ENCODE measurements at regions not wholly inside any gene's neighbourhood (a gene's known extent, or its start where the extent isn't known, plus 50 kb on each side); places are given as distances from the start of the nearest gene placed in this dataset.

DNA sequence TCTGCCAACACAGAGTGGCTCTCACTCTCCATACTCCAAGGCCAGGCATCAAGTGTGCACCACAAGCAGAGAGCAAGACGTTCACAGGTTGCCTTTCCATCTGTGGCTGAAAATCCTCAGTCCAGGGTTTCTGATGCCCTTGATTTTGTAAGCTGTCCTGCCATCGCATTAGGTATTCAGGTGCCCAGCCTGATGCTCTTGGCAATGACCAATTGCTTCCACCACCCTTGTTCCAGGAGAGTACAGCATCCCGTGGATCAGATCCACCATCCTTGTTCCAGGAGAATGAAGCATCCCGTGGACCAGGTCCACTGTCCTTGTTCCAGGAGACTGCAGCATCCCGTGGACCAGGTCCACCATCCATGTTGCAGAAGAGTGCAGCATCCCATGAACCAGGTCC lies 133.4 kb upstream of the GPC1 start:
- Mint-ChIP-seq H3K36me3 (ENCODE audit: insufficient read depth) (no peaks in the 10 kb centered on the region), H3K4me3 (no peak overlapping the region), H3K4me1 (ENCODE audit: low read depth) (no peaks in the 10 kb centered on the region), H3K27me3 (ENCODE audit: low read depth) (peaks cover 7% of the 10 kb centered on the region), H3K9me3 (no peaks in the 10 kb centered on the region)
- no peak for ATAC-seq
- DNase-seq: no peak

- no peaks in the 10 kb centered on the region for H3K9me3 Mint-ChIP-seq
- H3K36me3 Mint-ChIP-seq (ENCODE audit: insufficient read depth): no peaks in the 10 kb centered on the region
- DNase-seq (no peak), ATAC-seq (no peak)
- no peak overlapping the region for H3K4me3 Mint-ChIP-seq
- H3K27me3 Mint-ChIP-seq (ENCODE audit: low read depth): peaks cover 7% of the 10 kb centered on the region
- no peaks in the 10 kb centered on the region for H3K4me1 Mint-ChIP-seq (ENCODE audit: low read depth)
Measured at GRCh38 chr2:240302933-240303595, 132.4 kb upstream of the GPC1 start.

DNA sequence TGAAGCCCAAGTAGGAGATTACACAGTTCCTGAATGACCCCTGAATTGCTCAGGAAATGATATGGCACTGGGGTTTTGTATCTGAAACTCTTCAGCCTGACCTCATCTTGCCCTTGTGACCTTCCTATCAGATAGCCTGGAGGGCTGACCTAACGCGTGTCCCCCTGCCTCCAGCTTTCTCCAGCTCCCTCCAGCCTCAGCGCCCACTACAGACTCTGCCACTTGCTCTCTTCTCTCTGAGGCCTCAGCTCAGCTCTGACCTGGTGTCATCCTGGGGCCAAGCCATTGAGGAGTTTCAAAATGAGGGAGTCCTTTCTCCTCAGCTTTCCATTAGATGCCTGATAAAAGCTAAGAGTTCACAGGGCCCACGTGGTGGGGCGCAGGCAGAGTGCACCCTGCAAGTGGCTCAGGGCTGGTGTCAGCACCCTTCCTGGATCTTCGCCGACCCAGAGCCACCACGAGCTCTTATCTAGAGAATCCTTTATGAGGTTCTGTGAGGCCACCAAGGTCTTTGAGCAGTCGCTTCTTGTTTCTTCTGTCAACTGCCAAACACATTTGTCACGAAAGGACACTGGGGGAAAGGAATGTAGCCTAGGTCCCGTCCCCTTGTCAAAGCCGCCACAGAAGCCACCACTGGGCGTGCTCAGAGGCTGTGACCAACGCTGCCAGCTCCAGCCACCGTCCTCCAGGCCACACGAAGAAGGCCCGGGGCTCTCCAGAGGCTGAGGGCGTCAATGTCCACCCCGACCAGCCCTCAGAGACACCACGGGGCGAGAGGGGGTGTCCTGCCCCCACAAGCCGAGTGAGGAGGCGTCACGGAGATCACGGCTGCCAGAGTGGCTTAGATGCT lies 131.3 kb upstream of the GPC1 start:
- ATAC-seq: no peak
- Mint-ChIP-seq H3K4me1 (ENCODE audit: low read depth) (no peaks in the 10 kb centered on the region), H3K9me3 (no peaks in the 10 kb centered on the region), H3K27me3 (ENCODE audit: low read depth) (peaks cover 7% of the 10 kb centered on the region), H3K4me3 (no peak overlapping the region), H3K36me3 (ENCODE audit: insufficient read depth) (no peaks in the 10 kb centered on the region)
- no peak for DNase-seq

DNA sequence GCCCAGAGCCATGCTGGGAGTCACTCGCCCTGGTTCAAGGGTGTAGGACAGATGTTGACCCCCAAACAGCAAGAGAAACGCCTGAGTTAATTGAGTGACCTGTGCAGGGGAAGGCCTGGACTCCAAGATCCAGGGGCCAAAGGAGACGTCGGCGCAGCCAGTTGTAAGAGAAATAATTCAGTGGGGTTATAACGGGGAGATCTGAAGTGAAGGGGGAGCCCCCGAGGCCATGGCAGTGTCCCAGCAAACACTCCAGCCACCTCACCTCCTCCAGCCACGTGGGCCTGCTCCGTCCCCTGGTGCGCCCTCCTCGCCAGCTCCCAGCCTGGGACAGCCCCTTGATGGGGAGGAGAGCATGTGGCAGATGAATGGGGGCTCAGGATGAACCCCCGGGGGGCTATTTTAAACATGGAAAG lies 130.7 kb upstream of the GPC1 start:
- H3K4me1 Mint-ChIP-seq (ENCODE audit: low read depth): no peaks in the 10 kb centered on the region
- H3K9me3 Mint-ChIP-seq: no peaks in the 10 kb centered on the region
- DNase-seq (no peak), ATAC-seq (no peak)
- H3K27me3 Mint-ChIP-seq (ENCODE audit: low read depth): peaks cover 7% of the 10 kb centered on the region
- no peak overlapping the region for H3K4me3 Mint-ChIP-seq
- no peaks in the 10 kb centered on the region for H3K36me3 Mint-ChIP-seq (ENCODE audit: insufficient read depth)

DNA sequence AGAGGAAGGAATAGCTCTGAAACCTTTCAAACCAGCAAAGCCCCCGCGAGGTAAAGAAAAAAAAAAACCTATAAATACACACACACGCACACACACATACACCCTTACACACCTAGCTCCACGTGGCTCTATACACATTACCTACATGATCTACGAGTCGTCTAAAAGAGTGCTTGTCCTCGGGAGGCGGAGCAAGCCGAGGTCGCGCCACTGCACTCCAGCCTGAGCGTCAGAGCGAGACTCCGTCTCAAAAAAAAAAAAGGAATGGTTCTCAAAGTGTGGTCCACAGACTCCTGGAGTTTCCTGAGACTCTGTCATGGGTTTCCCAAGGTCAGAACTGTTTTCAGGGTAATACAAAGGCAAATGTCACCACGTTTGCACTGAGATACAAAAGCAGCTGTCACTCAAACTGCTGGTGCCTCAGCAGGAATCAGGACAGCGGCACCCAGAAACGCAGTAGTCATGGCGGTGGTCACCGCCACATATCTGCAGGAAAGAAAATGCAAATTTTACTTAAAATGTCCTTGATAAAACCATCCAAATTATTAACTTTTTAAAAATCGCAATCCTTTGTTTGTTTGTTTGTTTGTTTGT lies 130.0 kb upstream of the GPC1 start:
- DNase-seq: no peak
- Mint-ChIP-seq H3K36me3 (ENCODE audit: insufficient read depth) (no peaks in the 10 kb centered on the region), H3K4me3 (no peak overlapping the region), H3K27me3 (ENCODE audit: low read depth) (peaks cover 7% of the 10 kb centered on the region), H3K4me1 (ENCODE audit: low read depth) (no peaks in the 10 kb centered on the region), H3K9me3 (no peaks in the 10 kb centered on the region)
- no peak for ATAC-seq

GRCh38 chr2:240306185-240306584 lies 129.3 kb upstream of the GPC1 start:
- peaks cover 7% of the 10 kb centered on the region for H3K27me3 Mint-ChIP-seq (ENCODE audit: low read depth)
- no peaks in the 10 kb centered on the region for H3K4me1 Mint-ChIP-seq (ENCODE audit: low read depth)
- no peak overlapping the region for H3K4me3 Mint-ChIP-seq
- no peak for DNase-seq
- H3K9me3 Mint-ChIP-seq: no peaks in the 10 kb centered on the region
- no peak for ATAC-seq
- H3K36me3 Mint-ChIP-seq (ENCODE audit: insufficient read depth): no peaks in the 10 kb centered on the region

- no peak overlapping the region for H3K4me3 Mint-ChIP-seq
- no peaks in the 10 kb centered on the region for H3K4me1 Mint-ChIP-seq (ENCODE audit: low read depth)
- no peaks in the 10 kb centered on the region for H3K9me3 Mint-ChIP-seq
- no peaks in the 10 kb centered on the region for H3K36me3 Mint-ChIP-seq (ENCODE audit: insufficient read depth)
- peaks cover 12% of the 10 kb centered on the region for H3K27me3 Mint-ChIP-seq (ENCODE audit: low read depth)
- no peak for ATAC-seq
- no peak for DNase-seq
Measured at GRCh38 chr2:240308111-240308651, 127.3 kb upstream of the GPC1 start.

DNA sequence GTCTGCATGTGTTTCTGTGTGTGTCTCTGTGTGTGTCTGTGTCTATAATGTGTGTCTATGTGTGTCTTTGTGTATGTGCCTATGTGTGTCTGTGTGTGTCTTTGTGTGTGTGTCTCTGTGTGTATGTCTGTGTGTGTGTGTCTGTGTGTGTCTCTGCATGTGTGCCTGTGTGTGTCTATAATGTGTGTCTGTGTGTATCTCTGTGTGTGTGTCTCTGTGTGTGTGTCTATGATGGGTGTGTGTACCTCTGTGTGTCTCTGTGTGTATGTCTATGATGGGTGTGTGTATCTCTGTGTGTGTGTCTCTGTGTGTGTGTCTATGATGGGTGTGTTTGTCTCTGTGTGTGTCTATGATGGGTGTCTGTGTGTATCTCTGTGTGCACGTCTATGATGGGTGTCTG lies 126.2 kb upstream of the GPC1 start:
- DNase-seq (no peak), ATAC-seq (no peak)
- Mint-ChIP-seq H3K4me3 (no peak overlapping the region), H3K36me3 (ENCODE audit: insufficient read depth) (no peaks in the 10 kb centered on the region), H3K4me1 (ENCODE audit: low read depth) (no peaks in the 10 kb centered on the region), H3K27me3 (ENCODE audit: low read depth) (peaks cover 10% of the 10 kb centered on the region), H3K9me3 (no peaks in the 10 kb centered on the region)

DNA sequence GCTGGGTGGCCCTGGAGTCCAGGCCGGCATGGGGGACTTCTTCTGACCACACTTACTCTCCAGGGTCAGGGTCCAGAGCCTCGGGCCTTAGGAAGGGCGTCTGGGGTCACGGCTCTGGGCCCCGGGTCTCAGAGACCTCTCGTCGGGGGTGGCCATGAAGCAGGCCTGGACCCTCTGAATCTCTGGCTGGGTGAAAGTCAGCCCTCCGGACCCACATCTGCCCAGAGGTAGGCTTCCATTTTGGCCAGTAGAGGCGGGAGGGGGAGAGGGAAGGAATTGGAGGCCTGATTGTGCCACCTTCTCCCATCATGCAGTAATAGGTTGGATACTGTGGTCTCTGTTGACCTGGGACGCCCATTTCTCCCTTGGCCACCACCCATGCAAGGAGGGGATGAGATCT lies 125.3 kb upstream of the GPC1 start:
- Mint-ChIP-seq H3K4me1 (ENCODE audit: low read depth) (no peaks in the 10 kb centered on the region), H3K27me3 (ENCODE audit: low read depth) (peaks cover 10% of the 10 kb centered on the region), H3K4me3 (no peak overlapping the region), H3K9me3 (no peaks in the 10 kb centered on the region), H3K36me3 (ENCODE audit: insufficient read depth) (no peaks in the 10 kb centered on the region)
- DNase-seq (no peak), ATAC-seq (no peak)

- H3K27me3 Mint-ChIP-seq (ENCODE audit: low read depth): peaks cover 10% of the 10 kb centered on the region
- no peak overlapping the region for H3K4me3 Mint-ChIP-seq
- no peak for ATAC-seq
- H3K4me1 Mint-ChIP-seq (ENCODE audit: low read depth): no peaks in the 10 kb centered on the region
- no peak for DNase-seq
- H3K9me3 Mint-ChIP-seq: no peaks in the 10 kb centered on the region
- no peaks in the 10 kb centered on the region for H3K36me3 Mint-ChIP-seq (ENCODE audit: insufficient read depth)
Measured at GRCh38 chr2:240310645-240311044, 124.8 kb upstream of the GPC1 start.

DNA sequence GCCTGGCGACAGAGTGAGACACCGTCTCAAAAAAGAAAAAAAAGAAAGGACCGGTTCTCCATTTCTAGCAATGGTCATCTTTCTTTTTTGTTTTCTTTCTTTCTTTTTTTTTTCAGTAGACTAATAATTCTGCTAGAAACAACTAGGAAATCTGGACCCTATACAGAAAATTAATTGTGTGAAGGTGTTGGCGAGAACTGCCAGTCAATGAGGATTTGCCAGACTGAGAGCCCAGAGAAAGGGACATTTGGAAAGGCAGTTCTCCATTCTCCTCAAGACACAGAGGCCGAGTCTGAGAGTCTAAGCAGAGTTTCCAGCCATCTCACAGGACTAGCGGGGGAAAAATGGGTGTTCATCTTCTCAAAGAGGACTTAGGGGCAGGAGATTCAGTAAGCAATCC lies 123.6 kb upstream of the GPC1 start:
- no peaks in the 10 kb centered on the region for H3K9me3 Mint-ChIP-seq
- peaks cover 16% of the 10 kb centered on the region for H3K27me3 Mint-ChIP-seq (ENCODE audit: low read depth)
- no peaks in the 10 kb centered on the region for H3K36me3 Mint-ChIP-seq (ENCODE audit: insufficient read depth)
- ATAC-seq: no peak
- no peaks in the 10 kb centered on the region for H3K4me1 Mint-ChIP-seq (ENCODE audit: low read depth)
- no peak overlapping the region for H3K4me3 Mint-ChIP-seq
- DNase-seq: no peak

- Mint-ChIP-seq H3K4me3 (no peak overlapping the region), H3K4me1 (ENCODE audit: low read depth) (no peaks in the 10 kb centered on the region), H3K9me3 (no peaks in the 10 kb centered on the region), H3K36me3 (ENCODE audit: insufficient read depth) (no peaks in the 10 kb centered on the region), H3K27me3 (ENCODE audit: low read depth) (peaks cover 18% of the 10 kb centered on the region)
- no peak for DNase-seq
- ATAC-seq: no peak
Measured at GRCh38 chr2:240319221-240319854, 116.1 kb upstream of the GPC1 start.

DNA sequence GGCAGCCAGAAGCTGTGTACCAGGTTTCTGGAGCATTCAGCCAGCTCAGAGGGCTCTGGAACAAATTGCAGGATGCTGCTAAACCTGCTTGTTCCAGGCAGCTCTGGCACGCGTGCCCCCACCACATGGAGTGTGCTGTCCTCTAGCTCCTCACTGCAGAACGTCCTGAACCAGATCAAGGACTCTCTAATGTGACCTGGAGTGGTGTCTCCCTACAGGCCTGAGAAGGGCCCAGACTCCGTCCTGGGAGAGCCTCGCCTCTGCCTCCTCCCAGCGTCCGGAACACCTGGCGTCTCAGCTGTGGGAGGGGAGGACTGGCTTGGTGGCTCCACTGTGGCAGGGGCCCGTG lies 115.6 kb upstream of the GPC1 start:
- H3K4me1 Mint-ChIP-seq (ENCODE audit: low read depth): no peaks in the 10 kb centered on the region
- H3K27me3 Mint-ChIP-seq (ENCODE audit: low read depth): peaks cover 18% of the 10 kb centered on the region
- ATAC-seq (no peak), DNase-seq (no peak)
- H3K4me3 Mint-ChIP-seq: no peak overlapping the region
- no peaks in the 10 kb centered on the region for H3K9me3 Mint-ChIP-seq
- no peaks in the 10 kb centered on the region for H3K36me3 Mint-ChIP-seq (ENCODE audit: insufficient read depth)

DNA sequence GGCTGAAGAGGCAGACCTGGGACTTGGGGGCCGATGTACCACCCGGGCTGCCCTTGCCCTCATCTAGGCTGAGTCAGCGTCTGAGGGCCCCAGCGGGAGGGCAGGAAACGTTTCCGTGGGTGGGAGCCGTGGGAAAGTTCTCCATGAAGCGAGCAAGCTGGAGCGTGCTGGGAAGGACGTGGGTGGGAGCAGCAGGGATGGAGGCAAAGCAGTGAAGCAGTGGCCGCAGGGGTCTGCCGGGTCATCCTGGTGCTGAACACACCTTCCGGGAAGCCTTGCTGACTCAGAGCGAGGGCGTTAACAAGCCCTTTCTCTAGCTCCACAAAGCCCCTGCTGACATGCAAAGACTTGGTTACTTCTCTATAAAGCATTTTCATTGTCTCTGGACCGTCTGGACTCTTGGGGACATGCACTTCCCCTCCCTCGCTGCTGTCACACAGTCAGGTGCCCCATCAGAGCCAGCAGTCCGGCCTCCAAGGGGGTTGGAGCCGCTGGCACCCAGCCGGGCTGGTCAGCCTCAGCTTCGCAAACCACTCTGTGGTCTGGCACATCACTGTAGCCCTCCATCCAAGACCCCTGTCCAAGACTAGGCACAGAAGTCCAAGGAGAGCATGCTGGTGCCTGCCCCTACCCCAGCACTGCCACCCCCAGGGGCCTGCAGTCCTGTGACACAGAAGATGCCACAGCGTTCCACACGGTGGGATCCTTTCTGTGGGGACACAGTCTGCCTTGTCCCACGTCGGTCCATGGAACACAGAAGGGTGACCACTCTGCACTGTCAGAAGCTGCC lies 115.1 kb upstream of the GPC1 start:
- DNase-seq: no peak
- Mint-ChIP-seq H3K4me1 (ENCODE audit: low read depth) (no peaks in the 10 kb centered on the region), H3K4me3 (no peak overlapping the region), H3K27me3 (ENCODE audit: low read depth) (peaks cover 18% of the 10 kb centered on the region), H3K36me3 (ENCODE audit: insufficient read depth) (no peaks in the 10 kb centered on the region), H3K9me3 (no peaks in the 10 kb centered on the region)
- no peak for ATAC-seq
